HCT116 (cell line): ENCODE measurements at regions not wholly inside any gene's neighbourhood (a gene's known extent, or its start where the extent isn't known, plus 50 kb on each side); places are given as distances from the start of the nearest gene placed in this dataset.

ENCODE experiments used
- ATAC-seq: fragments of 200-7000 bp; cut with Tn5 transposase; 2 replicates; pipeline ENCODE4 v1.9.1; 2020; ENCODE audit warnings: mild to moderate bottlenecking, moderate library complexity
- BruUV-seq: library from RNA; stranded (reverse); fragments of 400-500 nt; replicated peaks from 2 replicates; lab custom pipeline; 2021; lab: Mats Ljungman, UMichigan
- CTCF ChIA-PET: fragments of 300-600 bp; sonication (Branson Sonifier 250); formaldehyde crosslinking; loops from one replicate; lab custom pipeline; 2021; ENCODE audit warnings: antibody characterized with exemption; lab: Charles Lee
- POLR2A ChIA-PET: fragments of 300-600, 350-600 bp; sonication (Branson Sonifier 250); formaldehyde crosslinking; loops from one replicate; lab custom pipeline; 2021; ENCODE audit warnings: antibody characterized with exemption; lab: Charles Lee
- RAD21 ChIA-PET, 2 experiments: fragments of 300-600 bp; sonication (Branson Sonifier 250); formaldehyde crosslinking; loops; one replicate each; lab custom pipeline; 2023; ENCODE audit warnings: low total read pairs in 2 of 2; ENCODE audit not compliant: uncharacterized antibody in 2 of 2, unreplicated experiment in 2 of 2, low non-redundant PET in 1 of 2; lab: Charles Lee
- DNase-seq: peaks from one replicate; pipeline ENCODE4 v3.0.0-alpha.2; 2010; ENCODE audit warnings: low read depth, low spot score
- H2AFZ ChIP-seq: fragments of 200-600 bp; shearing (Covaris generic), sonication (generic); 2 replicates; pipeline ENCODE4 v1.6.1; 2017; ENCODE audit warnings: low read depth, mixed run types, mixed read lengths, antibody characterized with exemption, low read length; ENCODE audit not compliant: poor library complexity, severe bottlenecking
- H3K27ac ChIP-seq: 2 replicates; pipeline ENCODE4 v1.5.1; 2012; ENCODE audit warnings: low read depth, low read length
- H3K27me3 ChIP-seq: fragments of 200-600 bp; sonication (generic); 2 replicates; pipeline ENCODE4 v1.6.1; 2016; ENCODE audit warnings: mixed run types, low read length, mixed read lengths; ENCODE audit not compliant: insufficient read depth
- H3K36me3 ChIP-seq, 2 experiments: fragments of 200-500 bp in 1 of 2; fragments of 200-600 bp in 1 of 2; sonication (Bioruptor generic) in 1 of 2; sonication (generic) in 1 of 2; 2 replicates each; pipeline versions ENCODE4 v1.5.1 to v1.6.1; 2014 to 2016; ENCODE audit warnings: low read length in 2 of 2, inconsistent platforms in 1 of 2, mixed read lengths in 1 of 2, mixed run types in 1 of 2; ENCODE audit not compliant: insufficient read depth in 2 of 2, control insufficient read depth in 1 of 2
- H3K4me1 ChIP-seq, 2 experiments: fragments of 200-600 bp in 1 of 2; sonication (generic) in 1 of 2; 2 replicates each; pipeline versions ENCODE4 v1.5.1 to v1.6.1; 2012 to 2017; ENCODE audit warnings: low read length in 2 of 2, inconsistent platforms in 1 of 2, mild to moderate bottlenecking in 1 of 2, mixed read lengths in 1 of 2, mixed run types in 1 of 2, moderate library complexity in 1 of 2; ENCODE audit not compliant: insufficient read depth in 2 of 2, control insufficient read depth in 1 of 2
- H3K4me2 ChIP-seq: fragments of 200-600 bp; sonication (generic); 2 replicates; pipeline ENCODE4 v1.6.1; 2017; ENCODE audit warnings: mixed run types, low read length, mixed read lengths
- H3K4me3 ChIP-seq, 2 experiments: fragments of 200-600 bp in 1 of 2; sonication (generic) in 1 of 2; replicated peaks in 1 of 2; 2 replicates each; pipeline ENCODE4 v1.5.1; 2011 to 2016; ENCODE audit warnings: low read length in 2 of 2, control low read depth in 1 of 2, low read depth in 1 of 2, mild to moderate bottlenecking in 1 of 2, mixed read lengths in 1 of 2, mixed run types in 1 of 2
- H3K79me2 ChIP-seq: fragments of 200-600 bp; sonication (generic); 2 replicates; pipeline ENCODE4 v1.6.1; 2017; ENCODE audit warnings: mild to moderate bottlenecking, mixed run types, low read length, moderate library complexity, mixed read lengths; ENCODE audit not compliant: insufficient read depth
- H3K9ac ChIP-seq: fragments of 200-600 bp; sonication (generic); 2 replicates; pipeline ENCODE4 v1.6.1; 2016; ENCODE audit warnings: low read length, mixed read lengths
- H3K9me2 ChIP-seq: fragments of 200-600 bp; sonication (generic), shearing (Covaris generic); 2 replicates; pipeline ENCODE4 v1.6.1; 2017; ENCODE audit warnings: mixed run types, mild to moderate bottlenecking, moderate library complexity; ENCODE audit not compliant: insufficient read depth
- H3K9me3 ChIP-seq, 2 experiments: fragments of 200-500 bp in 1 of 2; fragments of 200-600 bp in 1 of 2; sonication (Bioruptor generic) in 1 of 2; sonication (generic) in 1 of 2; 2 replicates each; pipeline ENCODE4 v1.6.1; 2014 to 2017; ENCODE audit warnings: low read length in 2 of 2, mixed read lengths in 2 of 2, inconsistent platforms in 1 of 2, low read depth in 1 of 2, mild to moderate bottlenecking in 1 of 2, mixed run types in 1 of 2, moderate library complexity in 1 of 2; ENCODE audit not compliant: control insufficient read depth in 1 of 2, insufficient read depth in 1 of 2
- H4K20me1 ChIP-seq: fragments of 200-600 bp; sonication (generic), shearing (Covaris generic); 2 replicates; pipeline ENCODE4 v1.6.1; 2017; ENCODE audit warnings: mixed run types, mild to moderate bottlenecking, moderate library complexity; ENCODE audit not compliant: insufficient read depth
- CBX3 ChIP-seq: IDR thresholded peaks from 2 replicates; pipeline ENCODE4 v1.6.1; 2012; ENCODE audit warnings: low read depth
- CEBPB ChIP-seq: IDR thresholded peaks from 2 replicates; pipeline ENCODE4 v1.6.1; 2012; ENCODE audit warnings: low read depth
- EGR1 ChIP-seq: IDR thresholded peaks from 2 replicates; pipeline ENCODE4 v1.6.1; 2012; ENCODE audit warnings: low read depth
- EZH2 ChIP-seq: fragments of 200-600 bp; sonication (generic); IDR thresholded peaks from 2 replicates; pipeline ENCODE4 v1.6.1; 2017; ENCODE audit warnings: antibody characterized with exemption, mixed run types
- EZH2phosphoT487 ChIP-seq: fragments of 200-600 bp; IDR thresholded peaks from 2 replicates; pipeline ENCODE4 v1.6.1; 2018; ENCODE audit warnings: antibody characterized with exemption, borderline replicate concordance
- FOSL1 ChIP-seq: IDR thresholded peaks from 2 replicates; pipeline ENCODE4 v1.6.1; 2012; ENCODE audit warnings: low read depth
- POLR2A ChIP-seq: IDR thresholded peaks from 2 replicates; pipeline ENCODE4 v1.7.0; 2011; ENCODE audit warnings: borderline replicate concordance; ENCODE audit not compliant: insufficient read depth, insufficient read length; ENCODE audit errors: extremely low read depth
- POLR2AphosphoS5 ChIP-seq: IDR thresholded peaks from 2 replicates; pipeline ENCODE4 v1.6.1; 2011; ENCODE audit warnings: mild to moderate bottlenecking, low read depth, low read length, moderate library complexity
- RAD21 ChIP-seq: IDR thresholded peaks from 2 replicates; pipeline ENCODE4 v1.6.1; 2012; ENCODE audit warnings: low read depth, mild to moderate bottlenecking
- SIN3A ChIP-seq: IDR thresholded peaks from 2 replicates; pipeline ENCODE4 v1.6.1; 2012; ENCODE audit warnings: low read depth
- SP1 ChIP-seq: IDR thresholded peaks from 2 replicates; pipeline ENCODE4 v1.6.1; 2012; ENCODE audit warnings: low read depth
- SRF ChIP-seq: IDR thresholded peaks from 2 replicates; pipeline ENCODE4 v1.6.1; 2012; ENCODE audit warnings: low read depth
- TCF7L2 ChIP-seq: IDR thresholded peaks from 2 replicates; pipeline ENCODE4 v1.7.0; 2011; ENCODE audit warnings: borderline replicate concordance, inconsistent platforms; ENCODE audit not compliant: insufficient read depth, insufficient read length; ENCODE audit errors: extremely low read depth
- YY1 ChIP-seq: IDR thresholded peaks from 2 replicates; pipeline ENCODE4 v1.6.1; 2011; ENCODE audit warnings: low read length, low read depth, moderate library complexity, mild to moderate bottlenecking; ENCODE audit not compliant: insufficient replicate concordance; ENCODE audit errors: extremely low read depth
- intact Hi-C: fragments of 100-400 bp; cut with micrococcal nuclease; formaldehyde crosslinking; loops from 2 replicates; pipeline ENCODE4 v1.10.0; 2022
- TF ChIP-seq, protein P1 (sequence below): IDR thresholded peaks from 2 replicates; pipeline ENCODE4 v1.6.1; 2012
- TF ChIP-seq, protein P2 (sequence below), 3 experiments: fragments of 200-600 bp in 1 of 3; sonication (generic) in 1 of 3; IDR thresholded peaks in 2 of 3; conservative IDR thresholded peaks in 1 of 3; 2 replicates each; pipeline ENCODE4 v1.5.1; 2012 to 2017; ENCODE audit warnings: low read depth in 2 of 3, low read length in 2 of 3, antibody characterized with exemption in 1 of 3, borderline replicate concordance in 1 of 3, control low read depth in 1 of 3, mild to moderate bottlenecking in 1 of 3, mixed read lengths in 1 of 3, mixed run types in 1 of 3, moderate library complexity in 1 of 3; ENCODE audit not compliant: insufficient read depth in 1 of 3
- TF ChIP-seq, protein P3 (sequence below): IDR thresholded peaks from 2 replicates; pipeline ENCODE4 v1.6.1; 2012
- TF ChIP-seq, protein P4 (sequence below): IDR thresholded peaks from 2 replicates; pipeline ENCODE4 v1.6.1; 2011; ENCODE audit warnings: mild to moderate bottlenecking, low read length, moderate library complexity; ENCODE audit not compliant: insufficient replicate concordance; ENCODE audit errors: extremely low read depth

DNA sequence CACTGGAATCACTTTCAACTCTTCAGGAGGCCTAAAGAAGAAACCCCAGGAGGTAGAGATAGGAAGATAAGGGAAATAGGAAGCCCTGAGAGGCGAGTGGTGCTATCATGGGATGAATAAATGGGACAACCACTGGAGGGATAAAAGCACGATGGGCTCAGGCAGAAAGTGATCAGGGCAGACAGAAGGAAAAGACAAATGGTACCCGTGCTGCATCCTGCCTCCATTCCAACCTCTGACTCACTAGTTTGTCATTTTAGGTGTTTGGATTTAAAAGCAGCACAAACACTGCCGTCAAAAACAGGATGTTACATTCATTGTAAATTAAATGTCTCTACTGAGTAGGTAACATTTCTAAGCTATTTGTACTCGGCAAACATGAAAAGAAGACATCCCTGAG is 314.3 kb upstream of the HTR2A start:
- RAD21 ChIA-PET, result no interaction called here

GRCh38 chr13:47206111-47206510 is 309.3 kb upstream of the HTR2A start:
- Histone ChIP-seq H3K4me2 (no peak overlapping the region), H3K4me3 (no peak overlapping the region), H3K9ac (no peak overlapping the region), H3K9me3 (no peaks in the 10 kb centered on the region), H3K27me3 (no peaks in the 10 kb centered on the region), H3K79me2 (no peaks in the 10 kb centered on the region), H4K20me1 (no peaks in the 10 kb centered on the region), H2AFZ (no peak overlapping the region), H3K36me3 (no peaks in the 10 kb centered on the region), H3K9me2 (no peaks in the 10 kb centered on the region), H3K27ac (no peak overlapping the region), H3K4me1 (no peaks in the 10 kb centered on the region)
- ATAC-seq (no peak), DNase-seq (no peak)
- ChIA-PET CTCF (no interaction called here), RAD21 (no interaction called here), POLR2A (no interaction called here)
- BruUV-seq, result no TSS peak
- intact Hi-C loops, result no loop called here
- TF ChIP-seq, protein P1, sequence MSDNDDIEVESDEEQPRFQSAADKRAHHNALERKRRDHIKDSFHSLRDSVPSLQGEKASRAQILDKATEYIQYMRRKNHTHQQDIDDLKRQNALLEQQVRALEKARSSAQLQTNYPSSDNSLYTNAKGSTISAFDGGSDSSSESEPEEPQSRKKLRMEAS, result no peak
- TF ChIP-seq EZH2phosphoT487, result no peak
- TF ChIP-seq CEBPB, result no peak
- TF ChIP-seq, protein P2, sequence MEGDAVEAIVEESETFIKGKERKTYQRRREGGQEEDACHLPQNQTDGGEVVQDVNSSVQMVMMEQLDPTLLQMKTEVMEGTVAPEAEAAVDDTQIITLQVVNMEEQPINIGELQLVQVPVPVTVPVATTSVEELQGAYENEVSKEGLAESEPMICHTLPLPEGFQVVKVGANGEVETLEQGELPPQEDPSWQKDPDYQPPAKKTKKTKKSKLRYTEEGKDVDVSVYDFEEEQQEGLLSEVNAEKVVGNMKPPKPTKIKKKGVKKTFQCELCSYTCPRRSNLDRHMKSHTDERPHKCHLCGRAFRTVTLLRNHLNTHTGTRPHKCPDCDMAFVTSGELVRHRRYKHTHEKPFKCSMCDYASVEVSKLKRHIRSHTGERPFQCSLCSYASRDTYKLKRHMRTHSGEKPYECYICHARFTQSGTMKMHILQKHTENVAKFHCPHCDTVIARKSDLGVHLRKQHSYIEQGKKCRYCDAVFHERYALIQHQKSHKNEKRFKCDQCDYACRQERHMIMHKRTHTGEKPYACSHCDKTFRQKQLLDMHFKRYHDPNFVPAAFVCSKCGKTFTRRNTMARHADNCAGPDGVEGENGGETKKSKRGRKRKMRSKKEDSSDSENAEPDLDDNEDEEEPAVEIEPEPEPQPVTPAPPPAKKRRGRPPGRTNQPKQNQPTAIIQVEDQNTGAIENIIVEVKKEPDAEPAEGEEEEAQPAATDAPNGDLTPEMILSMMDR (IDR thresholded peaks at IDR 0.05 in 2 of 3, conservative IDR thresholded peaks at IDR 0.05 in 1 of 3; ENCODE audit: borderline replicate concordance in 1 of 3, insufficient read depth in 1 of 3, low read depth in 2 of 3, low read length in 2 of 3), result no peak
- no peak for TF ChIP-seq SP1
- TF ChIP-seq SRF, result no peak
- TF ChIP-seq SIN3A, result no peak
- no peak for TF ChIP-seq POLR2AphosphoS5

More for the DNA sequence above, 314.3 kb upstream of the HTR2A start:
- Histone ChIP-seq H2AFZ (no peak overlapping the region), H4K20me1 (no peaks in the 10 kb centered on the region), H3K27ac (no peak overlapping the region), H3K27me3 (no peaks in the 10 kb centered on the region), H3K9me3 (no peaks in the 10 kb centered on the region), H3K4me1 (no peaks in the 10 kb centered on the region), H3K36me3 (no peaks in the 10 kb centered on the region), H3K79me2 (no peaks in the 10 kb centered on the region), H3K4me3 (no peak overlapping the region), H3K4me2 (no peak overlapping the region), H3K9me2 (no peaks in the 10 kb centered on the region), H3K9ac (no peak overlapping the region)
- ATAC-seq, result no peak
- TF ChIP-seq CEBPB (no peak), RAD21 (no peak), CBX3 (no peak), FOSL1 (no peak), EZH2 (no peak), POLR2A (no peak), YY1 (no peak), EGR1 (no peak), TCF7L2 (no peak), EZH2phosphoT487 (no peak)
- TF ChIP-seq, protein P3, sequence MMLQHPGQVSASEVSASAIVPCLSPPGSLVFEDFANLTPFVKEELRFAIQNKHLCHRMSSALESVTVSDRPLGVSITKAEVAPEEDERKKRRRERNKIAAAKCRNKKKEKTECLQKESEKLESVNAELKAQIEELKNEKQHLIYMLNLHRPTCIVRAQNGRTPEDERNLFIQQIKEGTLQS, result no peak
- TF ChIP-seq, protein P4, sequence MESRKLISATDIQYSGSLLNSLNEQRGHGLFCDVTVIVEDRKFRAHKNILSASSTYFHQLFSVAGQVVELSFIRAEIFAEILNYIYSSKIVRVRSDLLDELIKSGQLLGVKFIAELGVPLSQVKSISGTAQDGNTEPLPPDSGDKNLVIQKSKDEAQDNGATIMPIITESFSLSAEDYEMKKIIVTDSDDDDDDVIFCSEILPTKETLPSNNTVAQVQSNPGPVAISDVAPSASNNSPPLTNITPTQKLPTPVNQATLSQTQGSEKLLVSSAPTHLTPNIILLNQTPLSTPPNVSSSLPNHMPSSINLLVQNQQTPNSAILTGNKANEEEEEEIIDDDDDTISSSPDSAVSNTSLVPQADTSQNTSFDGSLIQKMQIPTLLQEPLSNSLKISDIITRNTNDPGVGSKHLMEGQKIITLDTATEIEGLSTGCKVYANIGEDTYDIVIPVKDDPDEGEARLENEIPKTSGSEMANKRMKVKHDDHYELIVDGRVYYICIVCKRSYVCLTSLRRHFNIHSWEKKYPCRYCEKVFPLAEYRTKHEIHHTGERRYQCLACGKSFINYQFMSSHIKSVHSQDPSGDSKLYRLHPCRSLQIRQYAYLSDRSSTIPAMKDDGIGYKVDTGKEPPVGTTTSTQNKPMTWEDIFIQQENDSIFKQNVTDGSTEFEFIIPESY, result no peak
- intact Hi-C loops, result no loop called here
- no peak for DNase-seq
- POLR2A ChIA-PET, result no interaction called here
- BruUV-seq, result no TSS peak
- CTCF ChIA-PET, result no interaction called here
